Effector CD4-positive, alpha-beta T cell (primary cell): ENCODE measurements at regions not wholly inside any gene's neighbourhood (a gene's known extent, or its start where the extent isn't known, plus 50 kb on each side); places are given as distances from the start of the nearest gene placed in this dataset.

ENCODE experiments used
- DNase-seq: peaks from one replicate; pipeline ENCODE4 v3.0.0-alpha.2; 2020

GRCh38 chr10:128994598-128995143, 472.4 kb upstream of the MGMT start:
- DNase-seq, result no peak

GRCh38 chr10:128995676-128996075, 471.4 kb upstream of the MGMT start:
- no peak for DNase-seq

- no peak for DNase-seq
Observed at GRCh38 chr10:128996092-128996491, 470.9 kb upstream of the MGMT start.

GRCh38 chr10:128998101-128998805, 468.8 kb upstream of the MGMT start:
- DNase-seq, result no peak

GRCh38 chr10:129004398-129004797, 462.6 kb upstream of the MGMT start:
- DNase-seq, result no peak

GRCh38 chr10:129005080-129005479, 462.0 kb upstream of the MGMT start:
- no peak for DNase-seq

- DNase-seq, result no peak
Observed at GRCh38 chr10:129005804-129006203, 461.2 kb upstream of the MGMT start.

- DNase-seq, result no peak
Observed at GRCh38 chr10:129018511-129018910, 448.5 kb upstream of the MGMT start.

GRCh38 chr10:129020651-129021330, 446.2 kb upstream of the MGMT start:
- DNase-seq, result no peak

GRCh38 chr10:129021594-129022304, 445.3 kb upstream of the MGMT start:
- no peak for DNase-seq

- DNase-seq, result no peak
Observed at GRCh38 chr10:129023082-129023481, 444.0 kb upstream of the MGMT start.

- DNase-seq, result no peak
Observed at GRCh38 chr10:129024046-129024445, 443.0 kb upstream of the MGMT start.

- DNase-seq, result no peak
Observed at GRCh38 chr10:129025787-129026186, 441.3 kb upstream of the MGMT start.

GRCh38 chr10:129027906-129028305, 439.1 kb upstream of the MGMT start:
- DNase-seq, result no peak

GRCh38 chr10:129028451-129028850, 438.6 kb upstream of the MGMT start:
- no peak for DNase-seq

- no peak for DNase-seq
Observed at GRCh38 chr10:129029051-129029450, 438.0 kb upstream of the MGMT start.

- no peak for DNase-seq
Observed at GRCh38 chr10:129029851-129030602, 437.0 kb upstream of the MGMT start.

GRCh38 chr10:129030603-129030895, 436.5 kb upstream of the MGMT start:
- DNase-seq, result no peak

- DNase-seq, result peak; percentile 12
Observed at GRCh38 chr10:129030996-129031843, 435.8 kb upstream of the MGMT start.

- no peak for DNase-seq
Observed at GRCh38 chr10:129031844-129032150, 435.2 kb upstream of the MGMT start.

- no peak for DNase-seq
Observed at GRCh38 chr10:129032372-129033313, 434.4 kb upstream of the MGMT start.
